Activated CD8-positive, alpha-beta memory T cell treated with anti-CD3 and anti-CD28 coated beads, Interleukin-2, amount 50 U/mL, for 24 hours (primary cell): ENCODE measurements at regions not wholly inside any gene's neighbourhood (a gene's known extent, or its start where the extent isn't known, plus 50 kb on each side); places are given as distances from the start of the nearest gene placed in this dataset.

ENCODE experiments used
- DNase-seq: peaks from one replicate; pipeline ENCODE4 v3.0.0-alpha.2; 2020; ENCODE audit errors: extremely low read depth

- no peak for DNase-seq
Observed at GRCh38 chr1:29541631-29542030, 305.3 kb downstream of the PTPRU start.

GRCh38 chr1:29540801-29541357, 304.6 kb downstream of the PTPRU start:
- DNase-seq: no peak

DNA sequence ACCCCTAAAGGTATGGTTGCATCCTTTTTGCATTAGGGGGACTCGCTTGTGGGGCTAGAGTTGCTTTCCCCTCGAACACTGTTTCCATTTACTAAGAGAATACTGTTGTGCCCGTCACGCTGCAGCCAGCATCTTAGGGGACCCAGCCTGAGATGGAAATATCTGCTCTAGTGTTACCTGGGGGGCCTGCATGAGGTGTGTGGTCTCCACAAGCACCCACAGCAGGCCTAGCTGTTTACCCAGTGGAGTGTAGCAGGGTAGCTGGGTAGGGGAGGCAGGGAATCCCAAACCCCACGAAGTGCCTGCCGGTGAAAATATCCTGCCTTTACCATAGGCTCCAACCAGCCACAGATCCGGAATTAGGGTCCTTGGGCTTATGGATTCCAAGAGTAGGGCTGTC, 303.6 kb downstream of the PTPRU start:
- no peak for DNase-seq

GRCh38 chr1:29538586-29538985, 302.3 kb downstream of the PTPRU start:
- no peak for DNase-seq

GRCh38 chr1:29532751-29533150, 296.4 kb downstream of the PTPRU start:
- no peak for DNase-seq

GRCh38 chr1:29532285-29532684, 296.0 kb downstream of the PTPRU start:
- no peak for DNase-seq

DNA sequence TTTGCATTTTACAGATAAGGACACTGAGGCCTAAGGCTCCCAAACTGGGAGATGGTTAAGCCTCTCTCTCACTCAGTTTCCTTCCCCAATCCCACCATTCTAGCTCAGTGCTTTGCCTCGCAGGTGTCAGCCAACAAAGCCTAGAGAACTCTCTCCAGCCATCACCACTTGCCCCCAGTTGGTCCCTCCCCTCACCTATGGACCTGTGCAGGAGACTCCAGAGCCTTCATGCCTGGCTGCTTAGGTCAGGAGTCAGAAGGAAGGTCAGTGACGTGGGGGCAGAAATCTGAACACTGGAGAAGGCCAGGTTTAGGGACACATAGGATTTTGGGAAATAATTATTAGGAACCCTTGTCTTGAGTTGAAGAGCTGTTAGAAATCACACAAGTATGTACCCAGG, 295.3 kb downstream of the PTPRU start:
- no peak for DNase-seq

DNA sequence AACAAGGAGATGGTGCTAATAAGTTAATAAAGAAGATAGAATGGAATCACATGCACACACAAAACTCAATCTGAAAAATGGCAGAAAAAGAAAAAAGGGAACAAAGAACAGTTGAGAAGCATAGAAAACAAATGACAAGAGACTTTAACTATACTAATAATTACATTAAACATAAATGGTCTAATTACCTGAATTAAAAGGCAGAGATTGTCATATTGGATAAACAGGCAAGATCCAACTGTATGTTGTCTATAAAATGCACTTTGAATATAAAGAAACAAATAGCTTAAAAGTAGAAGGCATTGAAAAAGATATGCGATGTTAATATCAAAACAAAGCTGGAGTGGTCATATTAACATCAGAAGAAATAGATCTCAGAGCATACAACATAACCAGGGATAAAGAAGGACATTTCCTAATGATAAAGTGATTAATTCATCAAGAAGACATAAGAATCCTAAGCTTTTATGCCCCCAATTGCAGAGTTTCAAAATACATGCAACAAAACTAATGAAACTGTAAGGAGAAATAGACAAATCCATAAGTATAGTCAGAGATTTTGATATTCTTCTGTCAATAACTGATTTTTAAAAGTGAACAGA, 293.5 kb downstream of the PTPRU start:
- no peak for DNase-seq

DNA sequence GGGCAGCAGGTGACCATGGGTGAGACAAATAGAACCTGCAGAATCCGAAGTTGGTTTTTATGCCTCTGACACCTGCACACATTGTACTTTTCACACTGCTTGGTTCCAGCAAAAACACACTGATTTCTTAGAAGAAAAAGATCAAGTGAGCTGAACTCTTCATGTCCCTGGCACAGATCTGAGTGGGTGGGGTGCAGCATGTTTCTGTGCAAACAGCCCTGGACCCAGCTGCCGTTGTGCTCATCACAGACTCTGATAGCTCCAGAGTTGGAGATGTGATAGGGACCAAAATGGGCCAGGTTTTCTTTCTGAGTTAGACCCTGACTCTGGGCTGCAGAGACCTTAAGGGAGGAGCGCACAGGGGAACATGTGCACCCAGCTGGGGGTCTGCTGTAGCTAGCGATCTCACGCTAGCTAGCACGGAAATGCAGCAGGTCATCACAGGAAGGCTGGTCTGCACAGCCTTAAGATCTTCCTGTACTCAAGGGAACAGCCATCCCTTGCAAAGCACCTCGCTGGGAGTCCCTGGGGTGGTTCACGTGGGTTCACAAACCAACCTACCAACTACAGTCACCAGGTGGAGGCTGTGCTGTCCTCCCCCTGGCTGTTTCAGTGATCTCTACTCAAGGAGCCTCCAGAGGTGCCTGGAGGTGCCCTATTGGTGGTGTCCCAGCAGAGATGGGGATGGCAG, 291.1 kb downstream of the PTPRU start:
- no peak for DNase-seq

DNA sequence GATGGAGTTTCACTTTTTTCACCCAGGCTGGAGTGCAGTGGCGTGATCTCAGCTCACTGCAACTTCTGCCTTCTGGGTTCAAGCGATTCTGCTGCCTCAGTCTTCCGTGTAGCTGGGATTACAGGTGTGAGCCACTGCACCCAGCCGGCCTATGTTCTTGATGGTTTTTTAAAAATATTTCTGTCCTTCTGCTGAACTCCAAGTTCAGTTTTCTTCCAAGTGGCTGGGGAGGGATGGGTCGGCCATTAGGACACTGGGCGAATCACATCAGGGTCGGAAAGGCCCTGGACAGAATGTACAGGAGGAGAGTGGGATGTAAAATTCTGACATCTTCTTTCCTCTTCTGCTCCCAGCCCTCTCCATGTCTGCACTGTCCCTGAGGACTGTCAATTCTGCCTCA, 289.6 kb downstream of the PTPRU start:
- DNase-seq: no peak

- DNase-seq: no peak
Observed at GRCh38 chr1:29524285-29525065, 288.2 kb downstream of the PTPRU start.

DNA sequence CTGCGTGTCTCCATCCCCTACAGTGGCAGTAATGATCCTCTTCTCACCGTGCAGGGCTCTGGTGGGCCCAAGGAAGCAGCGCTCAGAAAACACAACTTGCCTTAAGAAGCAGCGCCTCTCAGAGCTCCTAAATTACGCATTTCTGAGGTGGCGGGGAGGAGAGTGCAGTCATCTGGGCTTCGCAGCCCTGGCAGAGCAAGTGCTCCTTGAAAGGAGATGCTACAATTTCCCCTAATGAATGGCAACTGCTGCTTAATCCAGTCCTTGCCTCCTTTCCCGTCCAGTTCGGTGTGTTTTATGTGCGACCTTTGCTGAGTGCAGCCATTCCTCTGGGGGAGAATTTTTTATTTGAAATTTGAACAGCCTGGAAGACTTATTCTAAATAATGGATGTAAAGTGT, 287.3 kb downstream of the PTPRU start:
- no peak for DNase-seq

GRCh38 chr1:29523136-29523535, 286.8 kb downstream of the PTPRU start:
- no peak for DNase-seq

DNA sequence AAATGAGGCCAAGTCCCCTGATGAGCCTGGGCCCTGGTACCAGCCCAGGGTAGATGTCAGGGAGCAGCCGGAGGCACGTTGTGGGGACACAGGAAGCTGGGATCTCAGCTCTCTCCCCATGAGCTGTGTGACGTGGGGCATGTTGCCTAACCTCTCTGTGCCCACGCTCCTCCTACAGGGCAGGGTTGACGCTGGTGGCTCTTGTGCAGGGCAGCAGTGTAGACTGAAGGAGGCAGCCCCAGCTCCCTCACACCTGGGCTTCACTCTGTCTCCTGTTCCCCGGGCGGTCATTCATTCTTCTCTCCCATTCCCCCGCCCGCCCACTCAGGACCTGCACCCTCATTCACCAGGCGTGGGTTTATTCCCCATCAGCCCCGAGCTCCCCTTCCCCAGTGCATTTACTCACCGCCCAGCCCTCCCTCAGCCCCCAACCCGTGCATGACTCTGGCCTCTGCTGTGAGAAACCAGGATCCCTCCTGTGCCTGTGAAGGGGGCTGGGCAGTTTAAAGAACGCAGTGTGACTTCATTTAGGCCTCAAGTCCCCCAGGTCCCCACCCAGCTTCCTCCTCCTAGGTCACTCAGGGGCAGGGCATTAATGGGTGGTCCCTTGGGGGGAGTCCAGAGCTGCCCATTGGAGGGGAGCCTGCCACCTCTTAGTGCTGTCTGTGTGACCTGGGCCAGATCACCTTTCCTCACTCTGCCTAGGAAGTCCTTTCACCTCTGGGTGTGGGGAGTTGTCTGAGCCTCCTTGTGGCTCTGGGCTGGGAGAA, 285.7 kb downstream of the PTPRU start:
- DNase-seq: no peak

GRCh38 chr1:29521438-29521715, 285.1 kb downstream of the PTPRU start:
- no peak for DNase-seq

DNA sequence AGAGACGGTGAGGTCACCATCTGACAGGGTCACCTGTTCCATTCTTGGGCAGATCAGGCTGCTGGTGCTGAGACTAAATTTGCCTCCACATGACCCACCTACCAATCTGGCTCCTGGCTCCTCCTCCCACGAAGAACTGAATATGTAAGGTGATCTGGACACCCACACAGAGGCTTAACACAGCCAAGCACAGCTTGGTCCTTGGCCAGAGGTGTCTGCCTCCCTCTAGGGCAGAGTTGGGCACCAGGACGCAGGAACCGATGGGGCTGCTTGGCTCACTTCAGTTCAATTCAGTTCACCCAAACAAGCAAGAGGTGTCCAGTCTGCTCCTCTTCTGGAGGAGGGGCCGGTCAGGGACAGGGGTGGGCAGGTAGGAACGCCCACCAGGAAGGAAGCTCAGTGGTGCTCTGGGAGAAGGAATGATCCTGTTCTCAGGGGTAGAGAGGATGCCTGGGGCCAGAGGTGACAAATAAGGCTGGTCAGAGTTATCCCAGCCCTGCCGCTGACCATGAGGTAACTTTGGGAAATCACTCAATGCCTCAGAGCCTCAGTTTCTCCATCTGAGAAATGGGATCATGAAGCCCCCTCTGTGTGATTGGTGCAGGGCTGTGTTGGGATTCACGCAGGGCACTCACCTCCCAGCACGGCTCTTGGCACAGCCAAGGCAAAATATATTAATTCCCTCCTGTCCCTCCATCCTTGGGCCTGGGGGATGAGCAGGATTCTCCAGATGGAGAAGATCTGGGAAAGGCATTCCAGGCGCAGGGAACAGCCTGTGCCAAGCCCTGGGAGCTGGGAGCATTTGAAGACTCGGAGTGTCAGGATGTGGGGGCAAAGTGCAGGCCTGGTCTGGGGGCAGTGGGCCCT, 284.5 kb downstream of the PTPRU start:
- no peak for DNase-seq

GRCh38 chr1:29519788-29520110, 283.4 kb downstream of the PTPRU start:
- DNase-seq: no peak

DNA sequence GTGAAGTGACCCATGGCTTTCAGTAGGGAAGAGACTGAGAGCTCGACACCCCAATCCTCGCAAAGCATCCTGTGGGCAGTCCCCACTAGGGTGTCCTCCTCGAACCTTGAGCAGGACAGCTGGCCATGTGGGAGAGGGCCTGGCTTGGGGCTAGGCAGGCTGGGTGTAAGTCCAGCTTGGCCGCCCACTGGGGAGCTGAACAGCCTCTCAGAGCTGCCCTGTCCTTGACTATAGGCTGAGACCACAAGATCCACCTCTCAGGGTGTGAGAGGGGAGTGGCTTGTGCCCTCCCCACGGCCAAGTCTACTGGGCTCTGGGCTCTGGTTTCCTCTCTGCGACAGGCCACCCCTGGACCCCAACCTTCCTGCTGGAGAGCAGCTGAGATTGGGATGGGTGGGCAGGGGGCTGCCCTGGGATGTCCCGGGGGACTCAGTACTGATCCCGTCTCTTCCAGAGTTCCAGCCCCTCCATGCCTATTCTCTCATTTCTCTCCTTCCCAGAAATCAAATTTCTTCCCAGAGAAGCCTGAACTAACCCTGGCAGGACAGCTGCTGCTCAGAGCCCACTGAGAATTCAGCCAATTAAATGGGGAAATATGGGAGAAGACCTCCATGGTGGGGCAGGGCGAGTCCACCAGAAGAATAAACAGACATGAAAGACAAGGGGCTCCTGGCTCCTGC, 282.9 kb downstream of the PTPRU start:
- no peak for DNase-seq

DNA sequence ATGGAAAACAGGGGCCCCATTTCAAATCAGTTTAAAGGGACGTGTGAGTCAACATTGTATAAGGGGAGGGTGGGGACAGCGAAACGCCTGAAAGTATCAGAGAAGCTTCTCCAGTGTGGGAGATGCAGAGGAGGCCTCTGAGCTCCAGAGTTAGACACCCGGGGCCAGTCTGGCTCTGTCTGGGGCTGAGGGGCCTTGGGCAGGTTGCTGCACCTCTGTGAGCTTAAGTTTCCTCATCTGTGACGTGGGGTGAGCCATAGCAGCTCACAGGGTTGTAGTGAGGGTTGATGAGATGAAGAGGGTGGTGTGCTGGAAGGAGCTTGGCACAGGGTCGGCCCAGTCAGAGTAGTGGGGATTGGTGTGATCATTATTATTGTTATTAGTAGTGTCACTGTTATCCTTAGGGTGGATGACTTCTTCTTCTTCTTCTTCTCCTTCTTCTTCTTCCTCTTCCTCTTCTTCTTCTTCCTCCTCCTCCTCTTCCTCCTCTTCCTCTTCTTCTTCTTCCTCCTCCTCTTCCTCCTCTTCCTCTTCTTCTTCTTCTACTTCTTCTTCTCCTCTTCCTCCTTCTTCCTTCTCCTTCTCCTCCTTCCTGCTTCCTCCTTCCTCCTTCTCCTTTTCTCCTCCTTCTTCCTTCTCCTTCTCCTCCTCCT, 282.0 kb downstream of the PTPRU start:
- no peak for DNase-seq
